Prostate gland (tissue), 2 donors: ENCODE measurements at regions not wholly inside any gene's neighbourhood (a gene's known extent, or its start where the extent isn't known, plus 50 kb on each side); places are given as distances from the start of the nearest gene placed in this dataset.

ENCODE experiments used
- DNase-seq: peaks from one replicate; pipeline ENCODE4 v3.0.0-alpha.2; 2019; ENCODE audit warnings: low spot score
- H3K27ac ChIP-seq, 2 donors: fragments of 200-600 bp; sonication (generic); 2 replicates each; pipeline ENCODE4 v1.5.1; 2017 to 2019
- H3K27me3 ChIP-seq: fragments of 200-600 bp; sonication (generic); replicated peaks from 2 replicates; pipeline ENCODE4 v1.5.1; 2019; ENCODE audit not compliant: insufficient read depth
- H3K36me3 ChIP-seq, 2 donors: fragments of 200-600 bp; sonication (generic); 1 replicate in 1 of 2; 2 replicates in 1 of 2; pipeline versions ENCODE4 v1.5.1 to v1.8.1; 2017 to 2019
- H3K4me1 ChIP-seq: fragments of 200-600 bp; sonication (generic); replicated peaks from 2 replicates; pipeline ENCODE4 v1.5.1; 2019
- H3K4me3 ChIP-seq, 2 donors: fragments of 200-600 bp; sonication (generic); 2 replicates each; pipeline ENCODE4 v1.5.1; 2017 to 2019
- H3K9me3 ChIP-seq: fragments of 200-600 bp; sonication (generic); 2 replicates; pipeline ENCODE4 v1.5.1; 2017
- CTCF ChIP-seq, 4 experiments: fragments of 200-600 bp in 2 of 4; fragments of 450-650 bp in 2 of 4; sonication (generic) in 2 of 4; IDR thresholded peaks; 1 replicate in 3 of 4; 2 replicates in 1 of 4; pipeline ENCODE4 v1.5.1; 2016 to 2019; ENCODE audit warnings: antibody characterized with exemption in 4 of 4, mild to moderate bottlenecking in 2 of 4, moderate library complexity in 2 of 4
- POLR2A ChIP-seq: fragments of 450-650 bp; IDR thresholded peaks from one replicate; pipeline ENCODE4 v1.6.1; 2016; ENCODE audit warnings: antibody characterized with exemption, mild to moderate bottlenecking
- POLR2AphosphoS5 ChIP-seq: sonication (generic); formaldehyde crosslinking; IDR thresholded peaks from one replicate; pipeline ENCODE4 v1.6.1; 2017; ENCODE audit warnings: antibody characterized with exemption
- WGBS: methylation state at CpG from one replicate; pipeline ENCODE4 v1.1.5; 2018; 5-methylcytosine and 5-hydroxymethylcytosine counted together
- intact Hi-C: fragments of 100-400 bp; cut with DNase I; formaldehyde crosslinking; loops from one replicate; pipeline ENCODE4 v1.14.2; 2022

GRCh38 chr21:28310171-28310685 lies 682.4 kb downstream of the LTN1 start:
- intact Hi-C loops: no loop called here
- no peak for DNase-seq
- Histone ChIP-seq H3K4me3 (no peak overlapping the region), H3K27me3 (no peaks in the 10 kb centered on the region), H3K4me1 (no peaks in the 10 kb centered on the region), H3K27ac (no peak overlapping the region), H3K36me3 (no peaks in the 10 kb centered on the region), H3K9me3 (no peaks in the 10 kb centered on the region)
- 23% methylated on average over 5 of the region's 5 CpGs for WGBS
- TF ChIP-seq POLR2A (no peak), POLR2AphosphoS5 (no peak), CTCF (IDR thresholded peaks at IDR 0.05) (no peak)

GRCh38 chr21:28309596-28309995 lies 683.1 kb downstream of the LTN1 start:
- DNase-seq: no peak
- H3K36me3 ChIP-seq: no peaks in the 10 kb centered on the region
- TF ChIP-seq POLR2AphosphoS5 (no peak), POLR2A (no peak), CTCF (IDR thresholded peaks at IDR 0.05) (no peak)
- no peaks in the 10 kb centered on the region for H3K9me3 ChIP-seq
- no peak overlapping the region for H3K27ac ChIP-seq
- intact Hi-C loops: no loop called here
- WGBS: 84% methylated on average over 2 of the region's 2 CpGs
- H3K4me1 ChIP-seq: no peaks in the 10 kb centered on the region
- no peak overlapping the region for H3K4me3 ChIP-seq
- no peaks in the 10 kb centered on the region for H3K27me3 ChIP-seq

GRCh38 chr21:28308516-28308915 lies 684.2 kb downstream of the LTN1 start:
- no peak overlapping the region for H3K27ac ChIP-seq
- H3K27me3 ChIP-seq: no peaks in the 10 kb centered on the region
- no peak for DNase-seq
- 67% methylated on average over 1 of the region's 1 CpG for WGBS
- no peaks in the 10 kb centered on the region for H3K9me3 ChIP-seq
- intact Hi-C loops: no loop called here
- no peak for TF ChIP-seq POLR2AphosphoS5
- no peak for TF ChIP-seq POLR2A
- TF ChIP-seq CTCF (IDR thresholded peaks at IDR 0.05): no peak
- H3K4me3 ChIP-seq: no peak overlapping the region
- no peaks in the 10 kb centered on the region for H3K4me1 ChIP-seq
- no peaks in the 10 kb centered on the region for H3K36me3 ChIP-seq

GRCh38 chr21:28299946-28300345 lies 692.7 kb downstream of the LTN1 start:
- Histone ChIP-seq H3K27me3 (no peaks in the 10 kb centered on the region), H3K36me3 (no peaks in the 10 kb centered on the region), H3K4me3 (no peak overlapping the region), H3K9me3 (no peaks in the 10 kb centered on the region), H3K27ac (no peak overlapping the region), H3K4me1 (no peaks in the 10 kb centered on the region)
- no peak for DNase-seq
- intact Hi-C loops: no loop called here
- TF ChIP-seq POLR2A (no peak), POLR2AphosphoS5 (no peak), CTCF (IDR thresholded peaks at IDR 0.05) (no peak)

- TF ChIP-seq POLR2A (no peak), POLR2AphosphoS5 (no peak), CTCF (IDR thresholded peaks at IDR 0.05) (no peak)
- intact Hi-C loops: no loop called here
- Histone ChIP-seq H3K4me3 (no peak overlapping the region), H3K27me3 (no peaks in the 10 kb centered on the region), H3K9me3 (no peaks in the 10 kb centered on the region), H3K27ac (no peak overlapping the region), H3K36me3 (no peaks in the 10 kb centered on the region), H3K4me1 (no peaks in the 10 kb centered on the region)
- no peak for DNase-seq
These were observed 694.4 kb downstream of the LTN1 start for GRCh38 chr21:28298251-28298672.
